ENCODE measurements at regions not wholly inside any gene's neighbourhood (a gene's known extent, or its start where the extent isn't known, plus 50 kb on each side); places are given as distances from the start of the nearest gene placed in this dataset.
A peak's percentile ranks its signal among the peaks of the same experiment; 100 is the strongest.
"Not testable (repeated sequence)": the region's sequence is repeated elsewhere in the genome, so short reads cannot be mapped to it uniquely, and the experiment has no call there.

- FAIRE-seq (no peak), DNase-seq (ENCODE audit: low spot score) (no peak)
Measured at GRCh38 chr16:13613165-13613564, 306.8 kb upstream of the ERCC4 start.

GRCh38 chr16:13621639-13622038 is 298.3 kb upstream of the ERCC4 start:
- no peak for DNase-seq (ENCODE audit: low spot score)
- no peak for FAIRE-seq

- no peak for DNase-seq (ENCODE audit: low spot score)
- no peak for FAIRE-seq
Measured at GRCh38 chr16:13628156-13628555, 291.8 kb upstream of the ERCC4 start.

- DNase-seq (ENCODE audit: low spot score) (no peak), FAIRE-seq (no peak)
Measured at GRCh38 chr16:13629704-13630103, 290.2 kb upstream of the ERCC4 start.

- FAIRE-seq (no peak), DNase-seq (ENCODE audit: low spot score) (no peak)
Measured at GRCh38 chr16:13630374-13630773, 289.6 kb upstream of the ERCC4 start.

GRCh38 chr16:13631213-13631767 is 288.7 kb upstream of the ERCC4 start:
- no peak for FAIRE-seq
- DNase-seq (ENCODE audit: low spot score): no peak

- DNase-seq (ENCODE audit: low spot score) (no peak), FAIRE-seq (no peak)
Measured at GRCh38 chr16:13631916-13632315, 288.0 kb upstream of the ERCC4 start.

GRCh38 chr16:13632504-13632903 is 287.4 kb upstream of the ERCC4 start:
- FAIRE-seq; DNase-seq (ENCODE audit: low spot score): not testable (repeated sequence)

GRCh38 chr16:13633391-13633861 is 286.5 kb upstream of the ERCC4 start:
- FAIRE-seq (no peak), DNase-seq (ENCODE audit: low spot score) (no peak)

- FAIRE-seq (no peak), DNase-seq (ENCODE audit: low spot score) (no peak)
Measured at GRCh38 chr16:13634253-13634652, 285.7 kb upstream of the ERCC4 start.

GRCh38 chr16:13634959-13635358 is 285.0 kb upstream of the ERCC4 start:
- FAIRE-seq (no peak), DNase-seq (ENCODE audit: low spot score) (no peak)

GRCh38 chr16:13638218-13638617 is 281.7 kb upstream of the ERCC4 start:
- FAIRE-seq: no peak

GRCh38 chr16:13643412-13643811 is 276.5 kb upstream of the ERCC4 start:
- peak; percentile 97 for FAIRE-seq
- no peak for DNase-seq (ENCODE audit: low spot score)

More at GRCh38 chr16:13638218-13638617, 281.7 kb upstream of the ERCC4 start:
- no peak for DNase-seq (ENCODE audit: low spot score)

GRCh38 chr16:13645601-13646245 is 274.2 kb upstream of the ERCC4 start:
- DNase-seq (ENCODE audit: low spot score) (no peak), FAIRE-seq (no peak)

- FAIRE-seq (no peak), DNase-seq (ENCODE audit: low spot score) (no peak)
Measured at GRCh38 chr16:13660807-13661206, 259.1 kb upstream of the ERCC4 start.

GRCh38 chr16:13665876-13666275 is 254.1 kb upstream of the ERCC4 start:
- DNase-seq (ENCODE audit: low spot score): no peak
- no peak for FAIRE-seq

GRCh38 chr16:13672196-13672595 is 247.8 kb upstream of the ERCC4 start:
- DNase-seq (ENCODE audit: low spot score) (peak; percentile 39), FAIRE-seq (peak; percentile 17)

GRCh38 chr16:13680021-13680889 is 239.7 kb upstream of the ERCC4 start:
- DNase-seq (ENCODE audit: low spot score): no peak
- FAIRE-seq: no peak

GRCh38 chr16:13684819-13685563 is 235.0 kb upstream of the ERCC4 start:
- FAIRE-seq (no peak), DNase-seq (ENCODE audit: low spot score) (no peak)

GRCh38 chr16:13696017-13696416 is 223.9 kb upstream of the ERCC4 start:
- DNase-seq (ENCODE audit: low spot score) (no peak), FAIRE-seq (no peak)

GRCh38 chr16:13697013-13697412 is 222.9 kb upstream of the ERCC4 start:
- FAIRE-seq (no peak), DNase-seq (ENCODE audit: low spot score) (no peak)

- DNase-seq (ENCODE audit: low spot score): no peak
Measured at GRCh38 chr16:13697568-13697967, 222.4 kb upstream of the ERCC4 start.

More at GRCh38 chr16:13697568-13697967, 222.4 kb upstream of the ERCC4 start:
- no peak for FAIRE-seq

All from urothelium cell line (cell line).